GM12873 (cell line): ENCODE measurements at regions not wholly inside any gene's neighbourhood (a gene's known extent, or its start where the extent isn't known, plus 50 kb on each side); places are given as distances from the start of the nearest gene placed in this dataset.

Experiments
- CTCF ChIP-seq: IDR thresholded peaks from 2 replicates; pipeline ENCODE4 v1.5.1; 2012; ENCODE audit warnings: low read depth, mild to moderate bottlenecking, moderate library complexity, low read length, control low read depth; ENCODE audit not compliant: insufficient read depth; ENCODE audit errors: missing control alignments

DNA sequence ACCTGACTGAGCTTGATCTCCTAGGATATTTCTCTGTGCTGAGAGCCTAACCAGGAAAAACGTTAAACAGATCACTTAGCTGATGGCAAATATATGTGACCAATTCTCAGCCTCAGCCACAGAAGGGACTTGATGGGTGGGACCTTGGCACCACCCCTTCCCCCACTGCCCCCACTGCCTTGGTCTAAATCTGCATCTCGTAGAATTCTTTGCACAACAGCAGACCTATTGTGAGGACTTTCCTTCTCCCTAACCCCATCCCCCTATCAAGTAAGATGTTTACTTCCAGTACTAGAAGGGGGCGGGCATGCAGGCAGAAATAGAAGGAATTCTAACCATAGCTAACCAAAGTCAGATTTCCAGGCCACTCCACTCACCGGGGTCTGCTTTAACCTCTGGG is 313.2 kb downstream of the PCNX1 start:
- no peak for TF ChIP-seq CTCF

DNA sequence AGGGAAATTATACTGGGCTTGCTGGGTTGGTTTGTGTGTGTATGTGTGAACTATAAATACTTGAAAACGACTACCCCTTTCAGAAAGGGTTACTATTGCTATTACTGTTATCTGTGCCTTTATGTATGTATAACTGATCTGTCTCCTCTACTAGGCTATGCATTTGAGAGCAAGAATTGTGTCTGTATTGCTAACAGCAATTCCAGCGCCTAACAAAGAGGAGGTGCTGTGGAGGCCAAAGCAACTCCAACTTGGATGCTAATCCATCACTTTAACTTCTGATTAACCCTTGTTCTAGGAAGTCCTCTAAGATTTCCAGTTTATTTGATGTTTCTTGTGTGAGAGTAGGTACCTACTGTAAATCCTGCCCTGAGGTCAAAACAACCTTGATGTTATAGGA is 313.9 kb downstream of the PCNX1 start:
- TF ChIP-seq CTCF: no peak

DNA sequence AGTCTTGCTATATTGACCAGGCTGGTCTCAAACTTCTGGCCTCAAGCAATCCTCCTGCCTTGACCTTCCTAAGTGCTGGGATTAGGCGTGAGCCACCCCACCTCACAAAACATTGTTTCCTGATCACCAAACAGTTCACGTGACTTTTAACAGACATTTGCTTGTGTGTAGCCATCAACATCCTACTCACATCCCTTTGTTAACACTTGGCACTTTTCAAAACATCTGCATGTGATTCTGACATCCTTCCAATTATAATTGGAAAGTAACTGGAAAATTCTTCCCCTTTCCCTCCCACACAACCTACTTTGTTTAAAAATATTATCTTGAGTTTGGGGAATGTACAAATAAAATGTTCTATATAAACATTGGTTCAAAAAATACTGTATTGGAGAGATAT is 317.9 kb downstream of the PCNX1 start:
- no peak for TF ChIP-seq CTCF

GRCh38 chr14:71228711-71229110 is 321.5 kb downstream of the PCNX1 start:
- no peak for TF ChIP-seq CTCF

GRCh38 chr14:71229875-71230274 is 322.6 kb downstream of the PCNX1 start:
- TF ChIP-seq CTCF: no peak

DNA sequence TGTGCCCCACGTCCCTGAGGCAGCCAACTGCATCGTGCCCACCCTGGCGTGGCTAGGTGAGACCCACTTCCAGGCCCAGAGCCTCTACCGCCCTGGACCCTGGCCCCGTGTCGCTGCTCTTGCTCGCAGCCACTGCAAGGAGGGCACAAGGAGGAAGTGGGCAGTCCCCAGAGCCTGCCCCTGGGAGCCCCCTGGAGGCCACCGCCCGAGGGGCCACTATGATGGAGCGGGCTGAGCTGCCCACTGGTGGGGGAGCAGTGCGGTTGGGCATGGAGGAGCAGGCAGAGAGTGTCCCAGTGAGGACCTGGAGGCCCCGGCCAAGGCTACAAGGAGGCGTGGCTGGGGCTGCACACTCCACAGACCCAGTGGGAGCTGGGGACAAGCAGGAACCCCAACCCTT is 323.6 kb downstream of the PCNX1 start:
- no peak for TF ChIP-seq CTCF

GRCh38 chr14:71231521-71232393 is 324.5 kb downstream of the PCNX1 start:
- no peak for TF ChIP-seq CTCF
